K562 (cell line): ENCODE measurements at regions not wholly inside any gene's neighbourhood (a gene's known extent, or its start where the extent isn't known, plus 50 kb on each side); places are given as distances from the start of the nearest gene placed in this dataset.

Source experiments
- E2F6 ChIP-seq, 2 experiments: IDR thresholded peaks; 2 replicates each; pipeline ENCODE4 v1.6.1; 2011; ENCODE audit warnings: borderline replicate concordance in 1 of 2, control low read depth in 1 of 2, low read depth in 1 of 2, low read length in 1 of 2, mild to moderate bottlenecking in 1 of 2, mixed read lengths in 1 of 2, moderate library complexity in 1 of 2; ENCODE audit not compliant: insufficient read depth in 1 of 2, insufficient read length in 1 of 2, poor library complexity in 1 of 2, severe bottlenecking in 1 of 2; ENCODE audit errors: extremely low read depth in 1 of 2
- MAZ ChIP-seq, 2 experiments: fragments of 450-650 bp in 1 of 2; sonication (generic) in 1 of 2; formaldehyde crosslinking; IDR thresholded peaks in 1 of 2; conservative IDR thresholded peaks in 1 of 2; 2 replicates each; pipeline versions ENCODE4 v1.4.0 to v1.5.0; 2020; ENCODE audit warnings: mild to moderate bottlenecking in 1 of 2, missing genetic modification reagents in 1 of 2
- NR2C2 ChIP-seq, 2 experiments: fragments of 200-800 bp in 1 of 2; sonication (Bioruptor generic) in 1 of 2; sonication (generic) in 1 of 2; formaldehyde crosslinking in 1 of 2; IDR thresholded peaks; 2 replicates each; pipeline versions ENCODE4 v1.6.1 to v1.8.0; 2016 to 2022; ENCODE audit warnings: mild to moderate bottlenecking in 1 of 2, missing compliant biosample characterization in 1 of 2, missing genetic modification characterization in 1 of 2, missing genetic modification reagents in 1 of 2
- PHF20 ChIP-seq: fragments of 450-650 bp; IDR thresholded peaks from 2 replicates; pipeline ENCODE4 v1.6.1; 2018; ENCODE audit not compliant: partially characterized antibody
- SRSF3 ChIP-seq: fragments of 200-400 bp; formaldehyde crosslinking; IDR thresholded peaks from 2 replicates; pipeline ENCODE4 v1.6.1; 2016; ENCODE audit warnings: mild to moderate bottlenecking, low read length, moderate library complexity; ENCODE audit not compliant: insufficient read depth
- TEAD1 ChIP-seq, 2 experiments: fragments of 450-650 bp in 1 of 2; sonication (generic) in 1 of 2; formaldehyde crosslinking; IDR thresholded peaks; 2 replicates each; pipeline versions ENCODE4 v1.4.0 to v1.8.0; 2020 to 2022; ENCODE audit warnings: mild to moderate bottlenecking in 2 of 2, missing genetic modification reagents in 1 of 2
- VEZF1 ChIP-seq: fragments of 200-800 bp; sonication (Bioruptor generic); IDR thresholded peaks from 2 replicates; pipeline ENCODE4 v1.6.1; 2017; ENCODE audit warnings: missing genetic modification characterization, missing compliant biosample characterization
- ZKSCAN1 ChIP-seq: fragments of 150-350 bp; IDR thresholded peaks from 2 replicates; pipeline ENCODE4 v1.6.1; 2016; ENCODE audit warnings: low read depth, low read length
- ZNF57 ChIP-seq: fragments of 450-650 bp; formaldehyde crosslinking; IDR thresholded peaks from 2 replicates; pipeline ENCODE4 v1.4.0; 2020; ENCODE audit warnings: mild to moderate bottlenecking, moderate library complexity
- TF ChIP-seq, protein P1 (sequence below): fragments of 450-650 bp; IDR thresholded peaks from 2 replicates; pipeline ENCODE4 v1.6.1; 2018; ENCODE audit warnings: mild to moderate bottlenecking, low read depth; ENCODE audit not compliant: partially characterized antibody

GRCh38 chr1:221335161-221336101 is 406.5 kb downstream of the DUSP10 start (continued):
- TF ChIP-seq ZKSCAN1 (no peak), ZNF57 (CRISPR knock-in tag) (no peak), VEZF1 (CRISPR knock-in tag) (peak; percentile 53; the same call in 1 of the 2 replicates), E2F6 (IDR thresholded peaks at IDR 0.05; ENCODE audit: borderline replicate concordance in 1 of 2, extremely low read depth in 1 of 2, insufficient read depth in 1 of 2, insufficient read length in 1 of 2, low read depth in 1 of 2, low read length in 1 of 2, poor library complexity in 1 of 2, severe bottlenecking in 1 of 2) (no peak), PHF20 (no peak), MAZ (CRISPR knock-in tag; conservative IDR thresholded peaks at IDR 0.05 in 1 of 2, IDR thresholded peaks at IDR 0.05 in 1 of 2) (0 out of 4 replicates have a peak, but pooled peaks of 1 of the 2 experiments have one; percentile 19), NR2C2 (CRISPR knock-in tag; IDR thresholded peaks at IDR 0.05) (no peak), NR2C2 (tag; IDR thresholded peaks at IDR 0.05) (no peak), TEAD1 (CRISPR knock-in tag; IDR thresholded peaks at IDR 0.05) (peak in 1 of 2 experiments; percentile 97; a peak in 2 of 4 replicates), SRSF3 (no peak)
- TF ChIP-seq, protein P1, sequence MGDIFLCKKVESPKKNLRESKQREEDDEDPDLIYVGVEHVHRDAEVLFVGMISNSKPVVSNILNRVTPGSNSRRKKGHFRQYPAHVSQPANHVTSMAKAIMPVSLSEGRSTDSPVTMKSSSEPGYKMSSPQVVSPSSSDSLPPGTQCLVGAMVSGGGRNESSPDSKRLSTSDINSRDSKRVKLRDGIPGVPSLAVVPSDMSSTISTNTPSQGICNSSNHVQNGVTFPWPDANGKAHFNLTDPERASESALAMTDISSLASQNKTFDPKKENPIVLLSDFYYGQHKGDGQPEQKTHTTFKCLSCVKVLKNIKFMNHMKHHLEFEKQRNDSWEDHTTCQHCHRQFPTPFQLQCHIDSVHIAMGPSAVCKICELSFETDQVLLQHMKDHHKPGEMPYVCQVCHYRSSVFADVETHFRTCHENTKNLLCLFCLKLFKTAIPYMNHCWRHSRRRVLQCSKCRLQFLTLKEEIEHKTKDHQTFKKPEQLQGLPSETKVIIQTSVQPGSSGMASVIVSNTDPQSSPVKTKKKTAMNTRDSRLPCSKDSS: no peak
